Endothelial cell of umbilical vein (primary cell): ENCODE measurements at regions not wholly inside any gene's neighbourhood (a gene's known extent, or its start where the extent isn't known, plus 50 kb on each side); places are given as distances from the start of the nearest gene placed in this dataset.

Experiments
- CTCF ChIP-seq, 2 donors: IDR thresholded peaks; 1 replicate in 1 of 2; 2 replicates in 1 of 2; pipeline ENCODE4 v1.5.1; 2011; ENCODE audit warnings: low read length in 2 of 2, mild to moderate bottlenecking in 2 of 2, moderate library complexity in 2 of 2, control low read depth in 1 of 2, inconsistent platforms in 1 of 2, low read depth in 1 of 2; ENCODE audit not compliant: insufficient read depth in 1 of 2; ENCODE audit errors: extremely low read depth in 1 of 2
- EZH2 ChIP-seq: IDR thresholded peaks from 2 replicates; pipeline ENCODE4 v1.6.1; 2012; ENCODE audit warnings: borderline replicate concordance, low read depth, mild to moderate bottlenecking, moderate library complexity, low read length, inconsistent platforms; ENCODE audit not compliant: severe bottlenecking
- POLR2A ChIP-seq: IDR thresholded peaks from 2 replicates; pipeline ENCODE4 v1.6.1; 2012; ENCODE audit warnings: low read depth, mild to moderate bottlenecking, control low read depth, low read length
- POLR2AphosphoS5 ChIP-seq: IDR thresholded peaks from 2 replicates; pipeline ENCODE4 v1.6.1; 2012; ENCODE audit warnings: low read depth, mild to moderate bottlenecking, control low read depth, low read length, moderate library complexity; ENCODE audit not compliant: insufficient read depth

GRCh38 chr12:79508622-79509021 is 182.1 kb downstream of the PAWR start:
- TF ChIP-seq CTCF (IDR thresholded peaks at IDR 0.05; ENCODE audit: extremely low read depth in 1 of 2, insufficient read depth in 1 of 2, low read depth in 1 of 2, low read length in 2 of 2), result no peak
- no peak for TF ChIP-seq EZH2
- TF ChIP-seq POLR2A, result no peak
- no peak for TF ChIP-seq POLR2AphosphoS5
